ENCODE measurements at regions not wholly inside any gene's neighbourhood (a gene's known extent, or its start where the extent isn't known, plus 50 kb on each side); places are given as distances from the start of the nearest gene placed in this dataset.
"Not testable (repeated sequence)": the region's sequence is repeated elsewhere in the genome, so short reads cannot be mapped to it uniquely, and the experiment has no call there.

- H3K9me3 Mint-ChIP-seq (ENCODE audit: unreplicated experiment): no peaks in the 10 kb centered on the region
- no peaks in the 10 kb centered on the region for H3K4me1 Mint-ChIP-seq (ENCODE audit: insufficient read depth, unreplicated experiment)
- no peaks in the 10 kb centered on the region for H3K27me3 Mint-ChIP-seq (ENCODE audit: insufficient read depth, unreplicated experiment)
- POLR2A ChIA-PET: no interaction called here
- no peak overlapping the region for H3K4me3 Mint-ChIP-seq (ENCODE audit: unreplicated experiment)
- no peaks in the 10 kb centered on the region for H3K36me3 Mint-ChIP-seq (ENCODE audit: insufficient read depth, unreplicated experiment)
- TF ChIP-seq CTCF (IDR thresholded peaks at IDR 0.05; ENCODE audit: unreplicated experiment): no peak
- no peak for DNase-seq (ENCODE audit: unreplicated experiment)
- H3K27ac Mint-ChIP-seq (ENCODE audit: low read depth, unreplicated experiment): no peak overlapping the region
- BruUV-seq (replicated peaks): no TSS peak
- intact Hi-C loops (cut with micrococcal nuclease): no loop called here
- CTCF ChIA-PET: no interaction called here
These were observed 308.1 kb downstream of the LRRC70 start for GRCh38 chr5:62886603-62887315.

- peaks cover 20% of the 10 kb centered on the region for H3K9me3 Mint-ChIP-seq (ENCODE audit: unreplicated experiment)
- DNase-seq (ENCODE audit: unreplicated experiment); H3K27ac Mint-ChIP-seq (ENCODE audit: low read depth, unreplicated experiment); BruUV-seq (replicated peaks); H3K36me3 Mint-ChIP-seq (ENCODE audit: insufficient read depth, unreplicated experiment); CTCF ChIA-PET; H3K4me1 Mint-ChIP-seq (ENCODE audit: insufficient read depth, unreplicated experiment); H3K4me3 Mint-ChIP-seq (ENCODE audit: unreplicated experiment); intact Hi-C loops (cut with micrococcal nuclease); POLR2A ChIA-PET; H3K27me3 Mint-ChIP-seq (ENCODE audit: insufficient read depth, unreplicated experiment): not testable (repeated sequence)
These were observed 258.7 kb downstream of the LRRC70 start for GRCh38 chr5:62837330-62837729.

GRCh38 chr5:62829604-62829986 is 251.0 kb downstream of the LRRC70 start:
- TF ChIP-seq CTCF (IDR thresholded peaks at IDR 0.05; ENCODE audit: unreplicated experiment): no peak
- intact Hi-C loops (cut with micrococcal nuclease): no loop called here

GRCh38 chr5:62828742-62829603 is 250.4 kb downstream of the LRRC70 start:
- no peaks in the 10 kb centered on the region for H3K4me1 Mint-ChIP-seq (ENCODE audit: insufficient read depth, unreplicated experiment)
- ChIA-PET POLR2A (interaction anchor here (0.7 kb wide), 1 partner anchor 834 kb away, joined by 3 read pairs; no protein-coding TSS in a partner anchor), CTCF (no interaction called here)
- no peaks in the 10 kb centered on the region for H3K27me3 Mint-ChIP-seq (ENCODE audit: insufficient read depth, unreplicated experiment)
- intact Hi-C loops (cut with micrococcal nuclease): no loop called here
- no TSS peak for BruUV-seq (replicated peaks)
- no peaks in the 10 kb centered on the region for H3K36me3 Mint-ChIP-seq (ENCODE audit: insufficient read depth, unreplicated experiment)
- no peak overlapping the region for H3K27ac Mint-ChIP-seq (ENCODE audit: low read depth, unreplicated experiment)
- no peaks in the 10 kb centered on the region for H3K9me3 Mint-ChIP-seq (ENCODE audit: unreplicated experiment)
- H3K4me3 Mint-ChIP-seq (ENCODE audit: unreplicated experiment): no peak overlapping the region
- TF ChIP-seq CTCF (IDR thresholded peaks at IDR 0.05; ENCODE audit: unreplicated experiment): no peak
- no peak for DNase-seq (ENCODE audit: unreplicated experiment)

More at GRCh38 chr5:62829604-62829986, 251.0 kb downstream of the LRRC70 start:
- Mint-ChIP-seq H3K27ac (ENCODE audit: low read depth, unreplicated experiment) (no peak overlapping the region), H3K36me3 (ENCODE audit: insufficient read depth, unreplicated experiment) (no peaks in the 10 kb centered on the region), H3K4me1 (ENCODE audit: insufficient read depth, unreplicated experiment) (no peaks in the 10 kb centered on the region), H3K27me3 (ENCODE audit: insufficient read depth, unreplicated experiment) (no peaks in the 10 kb centered on the region), H3K4me3 (ENCODE audit: unreplicated experiment) (no peak overlapping the region), H3K9me3 (ENCODE audit: unreplicated experiment) (no peaks in the 10 kb centered on the region)
- ChIA-PET POLR2A (interaction anchor here (1.0 kb wide), 1 partner anchor 131 kb away, joined by 3 read pairs; no protein-coding TSS in a partner anchor), CTCF (no interaction called here)
- DNase-seq (ENCODE audit: unreplicated experiment): no peak
- no TSS peak for BruUV-seq (replicated peaks)

Data from MCF 10A (cell line).